HG03139 (cell line): ENCODE measurements at regions not wholly inside any gene's neighbourhood (a gene's known extent, or its start where the extent isn't known, plus 50 kb on each side); places are given as distances from the start of the nearest gene placed in this dataset.
"Not testable (repeated sequence)": the region's sequence is repeated elsewhere in the genome, so short reads cannot be mapped to it uniquely, and the experiment has no call there.

Experiments used
- ATAC-seq: cut with Tn5 transposase; IDR thresholded peaks from one replicate; pipeline ENCODE4 v1.9.1; 2021; ENCODE audit not compliant: unreplicated experiment

GRCh38 chr3:118167571-118167970 is 867.1 kb downstream of the IGSF11 start:
- no peak for ATAC-seq

GRCh38 chr3:118168175-118168574 is 866.5 kb downstream of the IGSF11 start:
- no peak for ATAC-seq

- no peak for ATAC-seq
Measured at GRCh38 chr3:118171236-118171852, 863.3 kb downstream of the IGSF11 start.

GRCh38 chr3:118180853-118181252 is 853.8 kb downstream of the IGSF11 start:
- no peak for ATAC-seq

- no peak for ATAC-seq
Measured at GRCh38 chr3:118181274-118181673, 853.4 kb downstream of the IGSF11 start.

- ATAC-seq, result no peak
Measured at GRCh38 chr3:118186051-118186450, 848.6 kb downstream of the IGSF11 start.

GRCh38 chr3:118187221-118187620 is 847.4 kb downstream of the IGSF11 start:
- ATAC-seq, result no peak

GRCh38 chr3:118196183-118196582 is 838.5 kb downstream of the IGSF11 start:
- no peak for ATAC-seq

GRCh38 chr3:118199044-118199443 is 835.6 kb downstream of the IGSF11 start:
- no peak for ATAC-seq

GRCh38 chr3:118204052-118204656 is 830.5 kb downstream of the IGSF11 start:
- ATAC-seq, result no peak

- no peak for ATAC-seq
Measured at GRCh38 chr3:118207271-118207670, 827.4 kb downstream of the IGSF11 start.

- ATAC-seq, result no peak
Measured at GRCh38 chr3:118208642-118209041, 826.0 kb downstream of the IGSF11 start.

GRCh38 chr3:118213892-118214291 is 820.8 kb downstream of the IGSF11 start:
- ATAC-seq, result no peak

- ATAC-seq, result no peak
Measured at GRCh38 chr3:118226206-118226605, 808.4 kb downstream of the IGSF11 start.

- ATAC-seq, result no peak
Measured at GRCh38 chr3:118227191-118227590, 807.5 kb downstream of the IGSF11 start.

GRCh38 chr3:118228151-118228550 is 806.5 kb downstream of the IGSF11 start:
- ATAC-seq, result no peak

GRCh38 chr3:118229196-118229595 is 805.5 kb downstream of the IGSF11 start:
- ATAC-seq, result no peak

GRCh38 chr3:118231578-118231977 is 803.1 kb downstream of the IGSF11 start:
- ATAC-seq, result no peak

GRCh38 chr3:118239253-118239652 is 795.4 kb downstream of the IGSF11 start:
- ATAC-seq, result no peak

- ATAC-seq, result no peak
Measured at GRCh38 chr3:118244761-118245160, 789.9 kb downstream of the IGSF11 start.

- ATAC-seq, result no peak
Measured at GRCh38 chr3:118245312-118245711, 789.3 kb downstream of the IGSF11 start.

- ATAC-seq, result not testable (repeated sequence)
Measured at GRCh38 chr3:118258850-118259249, 775.8 kb downstream of the IGSF11 start.
